Parathyroid adenoma (tissue), 2 donors: ENCODE measurements at regions not wholly inside any gene's neighbourhood (a gene's known extent, or its start where the extent isn't known, plus 50 kb on each side); places are given as distances from the start of the nearest gene placed in this dataset.
"Not testable (repeated sequence)": the region's sequence is repeated elsewhere in the genome, so short reads cannot be mapped to it uniquely, and the experiment has no call there.

Experiments used
- H2AFZ ChIP-seq: fragments of 300-600 bp; sonication (generic); one replicate; pipeline ENCODE4 v1.7.0; 2017; ENCODE audit warnings: antibody characterized with exemption, mild to moderate bottlenecking
- H3K27ac ChIP-seq: fragments of 300-600 bp; sonication (generic); one replicate; pipeline ENCODE4 v1.7.0; 2017
- H3K27me3 ChIP-seq: fragments of 300-600 bp; sonication (generic); one replicate; pipeline ENCODE4 v1.7.0; 2017; ENCODE audit warnings: low read length; ENCODE audit not compliant: control insufficient read depth, insufficient read depth
- H3K36me3 ChIP-seq: fragments of 300-600 bp; sonication (generic); one replicate; pipeline ENCODE4 v1.7.0; 2017; ENCODE audit warnings: low read length; ENCODE audit not compliant: control insufficient read depth, insufficient read depth
- H3K4me1 ChIP-seq: fragments of 300-600 bp; sonication (generic); one replicate; pipeline ENCODE4 v1.7.0; 2017; ENCODE audit warnings: control low read depth
- H3K4me2 ChIP-seq: fragments of 300-600 bp; sonication (generic); one replicate; pipeline ENCODE4 v1.7.0; 2017; ENCODE audit warnings: low read length
- H3K4me3 ChIP-seq: fragments of 300-600 bp; sonication (generic); one replicate; pipeline ENCODE4 v1.7.0; 2017; ENCODE audit warnings: low read depth, low read length
- H3K79me2 ChIP-seq: fragments of 300-600 bp; sonication (generic); one replicate; pipeline ENCODE4 v1.7.0; 2017; ENCODE audit warnings: control low read depth
- H3K9ac ChIP-seq: fragments of 300-600 bp; sonication (generic); one replicate; pipeline ENCODE4 v1.7.0; 2017; ENCODE audit warnings: mild to moderate bottlenecking
- H3K9me3 ChIP-seq: fragments of 300-600 bp; sonication (generic); one replicate; pipeline ENCODE4 v1.7.0; 2017; ENCODE audit warnings: low read length; ENCODE audit not compliant: control insufficient read depth
- TF ChIP-seq, protein P1 (sequence below): fragments of 300-600 bp; sonication (generic); IDR thresholded peaks from one replicate; pipeline ENCODE4 v1.7.0; 2017; ENCODE audit warnings: antibody characterized with exemption, mild to moderate bottlenecking
- donor health status: primary hyperparathyroidism.

- Histone ChIP-seq H3K27me3 (no peaks in the 10 kb centered on the region), H2AFZ (no peak overlapping the region), H3K4me2 (no peak overlapping the region), H3K36me3 (no peaks in the 10 kb centered on the region), H3K4me3 (no peak overlapping the region), H3K27ac (no peak overlapping the region), H3K9ac (no peak overlapping the region), H3K9me3 (no peaks in the 10 kb centered on the region), H3K4me1 (no peaks in the 10 kb centered on the region), H3K79me2 (no peaks in the 10 kb centered on the region)
- TF ChIP-seq, protein P1, sequence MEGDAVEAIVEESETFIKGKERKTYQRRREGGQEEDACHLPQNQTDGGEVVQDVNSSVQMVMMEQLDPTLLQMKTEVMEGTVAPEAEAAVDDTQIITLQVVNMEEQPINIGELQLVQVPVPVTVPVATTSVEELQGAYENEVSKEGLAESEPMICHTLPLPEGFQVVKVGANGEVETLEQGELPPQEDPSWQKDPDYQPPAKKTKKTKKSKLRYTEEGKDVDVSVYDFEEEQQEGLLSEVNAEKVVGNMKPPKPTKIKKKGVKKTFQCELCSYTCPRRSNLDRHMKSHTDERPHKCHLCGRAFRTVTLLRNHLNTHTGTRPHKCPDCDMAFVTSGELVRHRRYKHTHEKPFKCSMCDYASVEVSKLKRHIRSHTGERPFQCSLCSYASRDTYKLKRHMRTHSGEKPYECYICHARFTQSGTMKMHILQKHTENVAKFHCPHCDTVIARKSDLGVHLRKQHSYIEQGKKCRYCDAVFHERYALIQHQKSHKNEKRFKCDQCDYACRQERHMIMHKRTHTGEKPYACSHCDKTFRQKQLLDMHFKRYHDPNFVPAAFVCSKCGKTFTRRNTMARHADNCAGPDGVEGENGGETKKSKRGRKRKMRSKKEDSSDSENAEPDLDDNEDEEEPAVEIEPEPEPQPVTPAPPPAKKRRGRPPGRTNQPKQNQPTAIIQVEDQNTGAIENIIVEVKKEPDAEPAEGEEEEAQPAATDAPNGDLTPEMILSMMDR, result no peak
Observed at GRCh38 chr2:155502766-155503165, 804.3 kb downstream of the KCNJ3 start.

GRCh38 chr2:155498106-155498505 is 799.6 kb downstream of the KCNJ3 start:
- no peaks in the 10 kb centered on the region for H3K79me2 ChIP-seq

GRCh38 chr2:155494744-155495143 is 796.2 kb downstream of the KCNJ3 start:
- H3K9me3 ChIP-seq, result no peaks in the 10 kb centered on the region
- no peaks in the 10 kb centered on the region for H3K27me3 ChIP-seq
- H3K4me3 ChIP-seq, result no peak overlapping the region
- no peak overlapping the region for H2AFZ ChIP-seq
- H3K9ac ChIP-seq, result no peak overlapping the region
- TF ChIP-seq, protein P1, result no peak
- H3K36me3 ChIP-seq, result no peaks in the 10 kb centered on the region
- no peak overlapping the region for H3K4me2 ChIP-seq
- H3K27ac ChIP-seq, result no peak overlapping the region
- no peaks in the 10 kb centered on the region for H3K79me2 ChIP-seq
- H3K4me1 ChIP-seq, result no peaks in the 10 kb centered on the region

More at GRCh38 chr2:155498106-155498505, 799.6 kb downstream of the KCNJ3 start:
- Histone ChIP-seq H3K4me1 (no peaks in the 10 kb centered on the region), H3K4me2 (no peak overlapping the region), H3K27ac (no peak overlapping the region), H3K36me3 (no peaks in the 10 kb centered on the region), H3K9me3 (no peaks in the 10 kb centered on the region), H3K9ac (no peak overlapping the region), H2AFZ (no peak overlapping the region), H3K27me3 (no peaks in the 10 kb centered on the region), H3K4me3 (no peak overlapping the region)
- TF ChIP-seq, protein P1, result no peak

DNA sequence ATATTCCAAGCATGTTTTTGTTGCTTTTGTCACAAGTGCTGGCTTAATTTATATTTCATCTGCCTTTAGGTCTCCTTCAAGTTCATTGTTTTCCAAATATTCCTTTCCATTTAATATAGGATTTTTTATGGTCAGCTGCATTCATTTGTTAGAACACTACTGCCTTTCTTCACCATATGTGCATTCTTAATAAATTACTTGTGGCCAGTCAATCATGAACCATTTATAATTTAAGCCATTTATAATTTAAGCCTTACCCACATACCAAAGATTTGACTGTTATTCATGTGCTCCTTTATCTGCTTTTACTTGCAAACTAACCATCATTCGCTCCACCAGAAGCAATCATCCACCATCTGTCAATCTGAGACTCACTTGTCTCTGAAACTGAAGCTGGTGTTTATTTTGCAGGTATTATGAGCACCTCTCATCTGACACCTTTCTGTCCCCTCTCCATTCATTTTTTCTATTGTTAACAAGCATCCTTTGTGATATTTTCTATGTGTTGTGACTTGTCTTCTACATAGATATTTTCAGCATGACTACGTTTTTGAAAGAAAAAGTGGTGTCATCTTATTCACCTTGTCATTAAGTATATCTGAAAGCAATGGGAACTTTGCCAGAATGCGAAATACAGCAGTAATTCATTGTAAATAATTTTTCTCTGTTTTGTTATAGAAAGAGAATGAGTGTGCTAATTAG is 786.8 kb downstream of the KCNJ3 start:
- H3K36me3 ChIP-seq, result no peaks in the 10 kb centered on the region
- H3K4me2 ChIP-seq, result no peak overlapping the region
- H3K4me1 ChIP-seq, result no peaks in the 10 kb centered on the region
- TF ChIP-seq, protein P1, result no peak
- no peak overlapping the region for H2AFZ ChIP-seq
- H3K27me3 ChIP-seq, result no peaks in the 10 kb centered on the region
- H3K9ac ChIP-seq, result no peak overlapping the region
- no peaks in the 10 kb centered on the region for H3K9me3 ChIP-seq
- H3K27ac ChIP-seq, result no peak overlapping the region
- H3K79me2 ChIP-seq, result no peaks in the 10 kb centered on the region
- no peak overlapping the region for H3K4me3 ChIP-seq

GRCh38 chr2:155481141-155481540 is 782.6 kb downstream of the KCNJ3 start:
- Histone ChIP-seq H3K9me3 (no peaks in the 10 kb centered on the region), H3K27ac (no peak overlapping the region), H3K79me2 (no peaks in the 10 kb centered on the region), H3K9ac (no peak overlapping the region), H3K27me3 (no peaks in the 10 kb centered on the region), H3K36me3 (no peaks in the 10 kb centered on the region), H3K4me2 (no peak overlapping the region), H3K4me1 (no peaks in the 10 kb centered on the region), H2AFZ (no peak overlapping the region), H3K4me3 (no peak overlapping the region)
- TF ChIP-seq, protein P1, result no peak

DNA sequence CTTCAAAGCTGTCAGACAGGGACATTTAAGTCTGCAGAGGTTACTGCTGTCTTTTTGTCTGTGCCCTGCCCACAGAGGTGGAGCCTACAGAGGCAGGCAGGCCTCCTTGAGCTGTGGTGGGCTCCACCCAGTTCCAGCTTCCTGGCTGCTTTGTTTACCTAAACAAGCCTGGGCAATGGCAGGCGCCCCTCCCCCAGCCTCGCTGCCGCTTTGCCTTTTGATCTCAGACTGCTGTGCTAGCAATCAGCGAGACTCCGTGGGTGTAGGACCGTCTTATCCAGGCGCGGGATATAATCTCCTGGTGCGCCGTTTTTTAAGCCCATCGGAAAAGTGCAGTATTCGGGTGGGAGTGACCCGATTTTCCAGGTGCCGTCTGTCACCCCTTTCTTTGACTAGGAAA is 773.5 kb downstream of the KCNJ3 start:
- H3K79me2 ChIP-seq, H3K4me2 ChIP-seq, H3K9me3 ChIP-seq, H3K9ac ChIP-seq, H3K4me1 ChIP-seq, H3K27me3 ChIP-seq, H3K36me3 ChIP-seq, H3K4me3 ChIP-seq, H3K27ac ChIP-seq, H2AFZ ChIP-seq: not testable (repeated sequence)
